DMS 273 treated with DMSO at 0.1 percent for 48 hours (cell line): ENCODE measurements at regions not wholly inside any gene's neighbourhood (a gene's known extent, or its start where the extent isn't known, plus 50 kb on each side); places are given as distances from the start of the nearest gene placed in this dataset.

Experiments used
- DNase-seq: peaks from one replicate; lab custom pipeline; 2025; lab: John Stamatoyannopoulos, UW

GRCh38 chr2:161028581-161028980, 131.6 kb upstream of the TANK start:
- no peak for DNase-seq

GRCh38 chr2:161029321-161029720, 130.9 kb upstream of the TANK start:
- no peak for DNase-seq

- no peak for DNase-seq
These were observed 129.8 kb upstream of the TANK start for GRCh38 chr2:161030260-161031063.

- DNase-seq, result no peak
These were observed 128.7 kb upstream of the TANK start for GRCh38 chr2:161031511-161031910.

GRCh38 chr2:161032635-161033034, 127.6 kb upstream of the TANK start:
- DNase-seq, result no peak

- no peak for DNase-seq
These were observed 127.1 kb upstream of the TANK start for GRCh38 chr2:161033059-161033660.

- DNase-seq, result no peak
These were observed 123.3 kb upstream of the TANK start for GRCh38 chr2:161036926-161037325.

GRCh38 chr2:161039071-161039470, 121.2 kb upstream of the TANK start:
- DNase-seq, result no peak

- DNase-seq, result no peak
These were observed 118.9 kb upstream of the TANK start for GRCh38 chr2:161041356-161041755.

GRCh38 chr2:161042990-161043625, 117.1 kb upstream of the TANK start:
- no peak for DNase-seq

- DNase-seq, result no peak
These were observed 115.9 kb upstream of the TANK start for GRCh38 chr2:161044095-161044865.

GRCh38 chr2:161044921-161045320, 115.3 kb upstream of the TANK start:
- no peak for DNase-seq

GRCh38 chr2:161045726-161046125, 114.5 kb upstream of the TANK start:
- DNase-seq, result no peak

- DNase-seq, result no peak
These were observed 113.4 kb upstream of the TANK start for GRCh38 chr2:161046876-161047275.

GRCh38 chr2:161048317-161048716, 111.9 kb upstream of the TANK start:
- no peak for DNase-seq

- no peak for DNase-seq
These were observed 110.7 kb upstream of the TANK start for GRCh38 chr2:161049559-161049958.

GRCh38 chr2:161052214-161052613, 108.0 kb upstream of the TANK start:
- no peak for DNase-seq

- DNase-seq, result no peak
These were observed 104.9 kb upstream of the TANK start for GRCh38 chr2:161055289-161055688.

- no peak for DNase-seq
These were observed 100.8 kb upstream of the TANK start for GRCh38 chr2:161059388-161059787.

- DNase-seq, result no peak
These were observed 98.4 kb upstream of the TANK start for GRCh38 chr2:161061786-161062185.

GRCh38 chr2:161063157-161063945, 96.9 kb upstream of the TANK start:
- DNase-seq, result peak; percentile 40

- DNase-seq, result no peak
These were observed 96.3 kb upstream of the TANK start for GRCh38 chr2:161063946-161064306.
